MG63 (cell line): ENCODE measurements at regions not wholly inside any gene's neighbourhood (a gene's known extent, or its start where the extent isn't known, plus 50 kb on each side); places are given as distances from the start of the nearest gene placed in this dataset.
A peak's percentile ranks its signal among the peaks of the same experiment; 100 is the strongest.

ENCODE experiments used
- DNase-seq: peaks from one replicate; pipeline ENCODE4 v3.0.0-alpha.2; 2020
- H3K27me3 ChIP-seq: fragments of 250-450 bp; sonication (Bioruptor Pico); 2 replicates; pipeline ENCODE4 v1.5.1; 2020; ENCODE audit warnings: mild to moderate bottlenecking, moderate library complexity
- H3K36me3 ChIP-seq: fragments of 250-450 bp; sonication (Bioruptor Pico); 2 replicates; pipeline ENCODE4 v1.5.1; 2020; ENCODE audit warnings: mild to moderate bottlenecking, moderate library complexity
- H3K4me3 ChIP-seq: fragments of 250-450 bp; sonication (Bioruptor Pico); 2 replicates; pipeline ENCODE4 v1.5.1; 2020; ENCODE audit warnings: mild to moderate bottlenecking, moderate library complexity
- H3K9me3 ChIP-seq: fragments of 250-450 bp; sonication (Bioruptor Pico); 2 replicates; pipeline ENCODE4 v1.5.1; 2020; ENCODE audit warnings: mild to moderate bottlenecking, moderate library complexity

- no peaks in the 10 kb centered on the region for H3K36me3 ChIP-seq
- no peak for DNase-seq
- H3K4me3 ChIP-seq = no peak overlapping the region
- no peaks in the 10 kb centered on the region for H3K9me3 ChIP-seq
- H3K27me3 ChIP-seq = no peaks in the 10 kb centered on the region
Measured at GRCh38 chr2:9141091-9141667, 65.4 kb upstream of the ASAP2 start.

- no peak for DNase-seq
- no peaks in the 10 kb centered on the region for H3K9me3 ChIP-seq
Measured at GRCh38 chr2:9140645-9141044, 66.0 kb upstream of the ASAP2 start.

DNA sequence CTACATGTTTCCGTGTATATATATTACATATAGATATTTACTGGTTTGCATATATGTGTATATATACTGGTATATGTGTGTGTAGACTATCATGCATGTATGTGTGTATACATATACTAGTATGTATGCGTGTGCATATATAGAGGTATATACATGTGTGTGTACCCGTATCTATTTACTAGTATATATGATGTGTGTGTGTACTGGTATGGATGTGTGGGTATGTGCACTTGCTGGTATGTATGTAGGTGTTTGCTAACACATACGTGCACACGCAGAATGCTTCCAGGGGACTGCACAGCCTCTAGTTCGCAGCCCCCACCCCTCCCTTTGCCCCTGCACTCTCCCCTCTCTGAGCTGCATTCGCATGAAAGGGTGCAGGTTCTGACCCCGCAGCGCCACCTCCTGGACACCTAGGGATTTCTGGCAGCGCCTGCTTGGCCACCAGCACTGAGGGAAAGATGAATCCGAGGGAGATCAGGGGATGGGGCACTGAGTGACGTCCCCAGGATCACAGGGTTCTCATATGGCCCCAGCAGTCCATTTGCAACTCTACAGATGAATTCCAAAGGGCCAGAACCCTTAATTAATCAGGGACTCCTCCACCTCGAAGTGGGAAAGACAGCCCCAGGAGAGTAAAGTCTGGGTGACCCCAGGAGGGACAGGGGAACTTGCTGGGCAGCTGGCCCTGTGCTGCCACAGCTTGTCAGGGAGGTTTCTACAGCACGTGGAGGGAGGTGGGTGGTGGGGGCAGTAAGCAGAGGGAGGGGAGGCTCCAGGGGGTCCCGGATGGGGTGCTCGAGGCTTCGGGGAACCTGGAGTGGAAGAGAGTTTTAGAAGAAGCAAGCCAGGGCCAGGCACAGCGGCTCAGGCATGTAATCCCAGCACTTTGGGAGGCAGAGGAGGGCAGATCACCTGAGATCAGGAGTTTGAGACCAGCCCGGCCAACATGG lies 66.8 kb upstream of the ASAP2 start:
- H3K36me3 ChIP-seq = no peaks in the 10 kb centered on the region
- no peaks in the 10 kb centered on the region for H3K27me3 ChIP-seq
- no peak overlapping the region for H3K4me3 ChIP-seq
- no peaks in the 10 kb centered on the region for H3K9me3 ChIP-seq
- peak; percentile 57 for DNase-seq

More at GRCh38 chr2:9140645-9141044, 66.0 kb upstream of the ASAP2 start:
- no peak overlapping the region for H3K4me3 ChIP-seq
- no peaks in the 10 kb centered on the region for H3K27me3 ChIP-seq
- no peaks in the 10 kb centered on the region for H3K36me3 ChIP-seq

- no peaks in the 10 kb centered on the region for H3K9me3 ChIP-seq
- no peak for DNase-seq
- no peaks in the 10 kb centered on the region for H3K27me3 ChIP-seq
- no peak overlapping the region for H3K4me3 ChIP-seq
- no peaks in the 10 kb centered on the region for H3K36me3 ChIP-seq
Measured at GRCh38 chr2:9137379-9138150, 69.0 kb upstream of the ASAP2 start.

DNA sequence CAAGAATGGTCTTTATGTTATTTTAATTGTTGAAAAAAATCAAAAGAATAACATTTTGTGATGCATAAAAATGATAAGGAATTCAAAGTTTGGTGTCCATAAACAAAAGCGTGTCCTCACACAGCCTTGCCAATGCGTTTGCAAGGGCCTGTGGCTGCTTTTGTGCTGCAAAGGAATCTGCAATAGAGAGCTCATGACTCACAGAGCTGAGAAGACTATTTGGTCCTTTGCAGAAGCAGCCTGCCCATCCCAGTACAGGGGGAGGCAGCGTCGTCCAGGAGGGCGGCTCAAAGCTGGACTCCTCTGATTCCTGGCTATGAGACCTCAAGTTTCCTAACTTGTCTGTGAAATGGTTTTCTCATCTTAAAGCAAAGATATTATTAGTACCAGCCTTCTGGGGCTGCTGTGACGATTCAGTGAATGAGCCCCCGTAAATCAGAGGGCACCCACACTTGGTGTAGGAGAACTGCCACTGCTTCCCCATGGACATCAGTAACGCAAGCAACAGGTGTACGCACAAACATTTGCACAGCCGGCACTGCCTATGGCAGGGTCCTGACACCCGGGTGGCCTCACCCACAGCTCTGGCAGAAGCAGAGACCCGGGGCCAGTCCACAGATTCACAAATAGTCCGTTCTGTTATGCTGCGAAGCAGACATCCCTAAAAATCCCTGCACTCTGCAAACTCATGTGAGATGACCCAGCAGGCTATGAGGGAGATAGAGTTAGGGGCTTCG lies 70.6 kb upstream of the ASAP2 start:
- H3K27me3 ChIP-seq = no peaks in the 10 kb centered on the region
- peak; percentile 21 for DNase-seq
- no peak overlapping the region for H3K4me3 ChIP-seq
- no peaks in the 10 kb centered on the region for H3K9me3 ChIP-seq
- H3K36me3 ChIP-seq = no peaks in the 10 kb centered on the region

- Histone ChIP-seq H3K9me3 (no peaks in the 10 kb centered on the region), H3K4me3 (no peak overlapping the region), H3K36me3 (no peaks in the 10 kb centered on the region), H3K27me3 (no peaks in the 10 kb centered on the region)
- DNase-seq = no peak
Measured at GRCh38 chr2:9127316-9127715, 79.3 kb upstream of the ASAP2 start.

DNA sequence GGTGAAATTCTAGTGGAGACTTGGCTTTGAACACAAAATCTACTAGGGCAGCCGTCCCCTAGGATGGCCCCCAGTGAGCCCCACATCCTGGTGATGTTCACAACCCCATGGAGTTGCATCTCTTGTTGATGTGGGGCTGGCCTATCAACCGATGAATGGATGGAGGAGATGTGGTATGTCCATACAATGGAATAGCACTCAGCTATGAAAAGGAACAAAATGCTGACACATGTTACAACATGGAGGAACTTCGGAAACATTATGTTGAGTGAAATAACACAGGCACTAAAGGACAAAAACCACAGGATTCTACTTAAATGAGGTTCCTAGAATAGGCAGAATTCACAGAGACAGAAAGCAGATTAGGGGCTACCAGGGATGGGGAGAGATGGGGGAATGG lies 80.1 kb upstream of the ASAP2 start:
- H3K27me3 ChIP-seq = no peaks in the 10 kb centered on the region
- no peak for DNase-seq
- H3K36me3 ChIP-seq = no peaks in the 10 kb centered on the region
- no peak overlapping the region for H3K4me3 ChIP-seq
- H3K9me3 ChIP-seq = no peaks in the 10 kb centered on the region

DNA sequence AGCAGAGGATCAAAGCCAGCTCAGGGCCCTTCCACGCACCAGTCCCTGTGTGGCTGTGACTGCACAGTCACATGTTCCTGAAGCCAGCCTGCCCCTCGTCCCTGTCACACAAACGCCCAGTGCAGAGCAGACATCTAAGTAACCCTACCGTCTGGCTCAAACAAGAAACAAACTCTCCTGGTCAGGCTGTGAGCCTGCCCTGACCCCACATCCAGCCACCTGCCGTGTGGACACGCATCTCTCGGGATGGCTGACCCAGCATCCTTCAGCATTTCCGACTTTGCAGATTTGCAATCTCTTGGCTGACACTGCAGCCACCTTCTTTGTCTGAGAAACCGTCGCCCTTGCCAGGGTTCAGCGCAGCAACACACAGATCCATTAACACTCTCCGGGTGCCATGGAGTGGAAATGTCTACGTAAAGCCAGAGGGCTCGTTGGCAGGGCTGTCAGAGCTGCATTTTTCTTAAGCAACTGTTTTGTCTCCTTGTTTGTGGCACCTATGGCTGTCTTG lies 82.3 kb upstream of the ASAP2 start:
- no peak for DNase-seq
- Histone ChIP-seq H3K4me3 (no peak overlapping the region), H3K9me3 (no peaks in the 10 kb centered on the region), H3K36me3 (no peaks in the 10 kb centered on the region), H3K27me3 (no peaks in the 10 kb centered on the region)

GRCh38 chr2:9123069-9123468 lies 83.5 kb upstream of the ASAP2 start:
- DNase-seq = no peak
- no peaks in the 10 kb centered on the region for H3K9me3 ChIP-seq
- H3K27me3 ChIP-seq = no peaks in the 10 kb centered on the region
- H3K4me3 ChIP-seq = no peak overlapping the region
- no peaks in the 10 kb centered on the region for H3K36me3 ChIP-seq

GRCh38 chr2:9122367-9122766 lies 84.2 kb upstream of the ASAP2 start:
- H3K9me3 ChIP-seq = no peaks in the 10 kb centered on the region
- H3K4me3 ChIP-seq = no peak overlapping the region
- no peaks in the 10 kb centered on the region for H3K36me3 ChIP-seq
- no peaks in the 10 kb centered on the region for H3K27me3 ChIP-seq
- DNase-seq = no peak

DNA sequence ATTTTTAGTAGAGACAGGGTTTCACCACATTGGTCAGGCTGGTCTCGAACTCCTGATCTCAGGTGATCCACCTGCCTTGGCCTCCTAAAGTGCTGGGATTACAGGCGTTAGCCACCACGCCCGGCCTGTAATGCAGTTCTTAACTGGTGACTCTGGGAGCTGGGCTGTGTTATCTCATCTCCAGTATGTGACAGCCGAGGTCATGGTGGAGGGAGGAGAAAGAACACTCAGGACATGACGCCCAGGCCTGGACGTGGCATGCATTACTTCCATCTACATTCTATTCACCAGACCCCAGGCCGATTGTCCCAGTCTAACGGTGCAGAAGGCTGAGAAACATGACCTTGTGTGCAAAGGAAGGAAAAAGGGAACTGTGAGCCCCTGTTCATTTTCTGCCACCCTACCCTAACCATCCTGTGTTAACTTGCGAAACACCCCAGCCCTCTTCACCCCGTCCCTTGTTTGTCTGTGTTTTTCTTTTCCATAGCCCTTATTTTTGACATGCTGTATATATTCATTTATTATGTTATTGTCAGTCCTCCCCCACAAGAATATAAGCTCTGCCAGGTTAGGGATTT lies 88.1 kb upstream of the ASAP2 start:
- Histone ChIP-seq H3K36me3 (no peaks in the 10 kb centered on the region), H3K27me3 (no peaks in the 10 kb centered on the region), H3K4me3 (no peak overlapping the region), H3K9me3 (no peaks in the 10 kb centered on the region)
- DNase-seq = no peak

- Histone ChIP-seq H3K36me3 (no peaks in the 10 kb centered on the region), H3K27me3 (no peaks in the 10 kb centered on the region), H3K9me3 (no peaks in the 10 kb centered on the region), H3K4me3 (no peak overlapping the region)
- DNase-seq = no peak
Measured at GRCh38 chr2:9115229-9115628, 91.4 kb upstream of the ASAP2 start.

GRCh38 chr2:9114458-9114857 lies 92.2 kb upstream of the ASAP2 start:
- Histone ChIP-seq H3K36me3 (no peaks in the 10 kb centered on the region), H3K27me3 (no peaks in the 10 kb centered on the region), H3K4me3 (no peak overlapping the region), H3K9me3 (no peaks in the 10 kb centered on the region)
- no peak for DNase-seq

- Histone ChIP-seq H3K9me3 (no peaks in the 10 kb centered on the region), H3K36me3 (no peaks in the 10 kb centered on the region)
- DNase-seq = no peak
Measured at GRCh38 chr2:9113916-9114315, 92.7 kb upstream of the ASAP2 start.

GRCh38 chr2:9113262-9113661 lies 93.3 kb upstream of the ASAP2 start:
- Histone ChIP-seq H3K36me3 (no peaks in the 10 kb centered on the region), H3K4me3 (no peak overlapping the region), H3K9me3 (no peaks in the 10 kb centered on the region), H3K27me3 (no peaks in the 10 kb centered on the region)
- no peak for DNase-seq

More at GRCh38 chr2:9113916-9114315, 92.7 kb upstream of the ASAP2 start:
- H3K27me3 ChIP-seq = no peaks in the 10 kb centered on the region
- no peak overlapping the region for H3K4me3 ChIP-seq

DNA sequence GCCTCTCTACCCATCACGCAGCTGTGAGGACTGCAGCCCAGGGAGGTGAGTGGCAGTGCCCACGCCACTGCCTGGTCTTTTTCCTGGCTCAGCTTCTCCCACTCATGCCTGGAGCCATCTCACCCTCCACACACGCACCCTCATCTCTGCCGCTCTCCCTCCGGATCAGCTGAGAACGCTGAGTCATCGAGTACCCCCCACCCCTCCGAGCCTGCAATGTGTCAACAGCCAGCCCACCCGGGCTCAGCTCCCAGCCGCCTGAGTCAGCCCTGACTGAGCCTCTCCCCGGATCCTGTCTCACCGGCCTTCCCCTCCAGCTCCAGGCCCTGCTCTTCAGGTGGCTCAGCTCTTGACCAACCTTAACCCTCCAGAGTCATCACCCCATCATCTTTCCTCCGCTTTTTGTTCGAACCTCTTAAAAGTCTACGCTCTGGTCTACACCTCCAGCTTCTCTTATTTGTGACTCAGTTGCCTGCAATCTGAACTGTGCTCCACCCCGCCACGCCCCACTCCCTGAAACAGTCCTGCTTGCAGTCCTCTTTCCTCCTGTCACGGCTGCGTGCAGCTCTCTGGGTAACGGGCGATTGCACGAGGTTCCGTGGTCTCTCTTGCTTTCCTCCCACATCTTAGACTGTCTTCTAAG lies 94.4 kb upstream of the ASAP2 start:
- DNase-seq = peak; percentile 97
- H3K27me3 ChIP-seq = no peaks in the 10 kb centered on the region
- H3K36me3 ChIP-seq = no peaks in the 10 kb centered on the region
- no peak overlapping the region for H3K4me3 ChIP-seq
- H3K9me3 ChIP-seq = no peaks in the 10 kb centered on the region
